ENCODE measurements at regions not wholly inside any gene's neighbourhood (a gene's known extent, or its start where the extent isn't known, plus 50 kb on each side); places are given as distances from the start of the nearest gene placed in this dataset.

DNA sequence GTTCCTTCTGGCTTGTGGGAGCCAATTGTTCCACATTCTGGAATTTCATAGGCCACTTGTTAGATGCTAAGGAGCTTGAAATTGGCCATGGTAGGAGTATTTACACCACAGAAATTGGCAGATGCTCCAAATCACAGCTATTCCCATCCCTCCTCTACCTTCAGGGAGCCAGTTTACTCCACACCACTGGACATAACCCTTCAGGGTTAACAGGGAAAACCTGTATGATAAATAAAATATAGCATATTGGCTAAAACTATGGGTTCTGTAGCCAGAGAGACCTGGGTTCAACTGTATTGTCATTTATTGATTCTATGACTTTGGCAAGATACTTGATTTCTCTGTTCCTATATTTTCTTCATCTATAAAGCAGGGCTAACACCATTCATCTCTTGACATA lies 384.2 kb upstream of the PROK2 start:
- H2AFZ ChIP-seq = no peak overlapping the region
- H3K9me3 ChIP-seq (ENCODE audit: insufficient read depth, low read depth) = no peaks in the 10 kb centered on the region
- intact Hi-C loops (cut with micrococcal nuclease; ENCODE audit: unreplicated experiment) = no loop called here
- no peak overlapping the region for H3K4me3 ChIP-seq
- H3K27me3 ChIP-seq (ENCODE audit: insufficient read depth, low read depth) = no peaks in the 10 kb centered on the region
- H3K79me2 ChIP-seq (ENCODE audit: low read depth) = no peaks in the 10 kb centered on the region
- no peaks in the 10 kb centered on the region for H4K20me1 ChIP-seq (ENCODE audit: insufficient read depth)
- H3K4me2 ChIP-seq = no peak overlapping the region
- no TSS peak for BruUV-seq (replicated peaks)
- no peaks in the 10 kb centered on the region for H3K9me2 ChIP-seq (ENCODE audit: insufficient read depth)
- H3F3A ChIP-seq (ENCODE audit: insufficient read depth, low read depth) = no peaks in the 10 kb centered on the region
- H3K4me1 ChIP-seq (replicated peaks; ENCODE audit: insufficient read depth) = no peaks in the 10 kb centered on the region
- no peak for TF ChIP-seq EZH2 (IDR thresholded peaks at IDR 0.05; ENCODE audit: low read depth)
- TF ChIP-seq, protein P1, sequence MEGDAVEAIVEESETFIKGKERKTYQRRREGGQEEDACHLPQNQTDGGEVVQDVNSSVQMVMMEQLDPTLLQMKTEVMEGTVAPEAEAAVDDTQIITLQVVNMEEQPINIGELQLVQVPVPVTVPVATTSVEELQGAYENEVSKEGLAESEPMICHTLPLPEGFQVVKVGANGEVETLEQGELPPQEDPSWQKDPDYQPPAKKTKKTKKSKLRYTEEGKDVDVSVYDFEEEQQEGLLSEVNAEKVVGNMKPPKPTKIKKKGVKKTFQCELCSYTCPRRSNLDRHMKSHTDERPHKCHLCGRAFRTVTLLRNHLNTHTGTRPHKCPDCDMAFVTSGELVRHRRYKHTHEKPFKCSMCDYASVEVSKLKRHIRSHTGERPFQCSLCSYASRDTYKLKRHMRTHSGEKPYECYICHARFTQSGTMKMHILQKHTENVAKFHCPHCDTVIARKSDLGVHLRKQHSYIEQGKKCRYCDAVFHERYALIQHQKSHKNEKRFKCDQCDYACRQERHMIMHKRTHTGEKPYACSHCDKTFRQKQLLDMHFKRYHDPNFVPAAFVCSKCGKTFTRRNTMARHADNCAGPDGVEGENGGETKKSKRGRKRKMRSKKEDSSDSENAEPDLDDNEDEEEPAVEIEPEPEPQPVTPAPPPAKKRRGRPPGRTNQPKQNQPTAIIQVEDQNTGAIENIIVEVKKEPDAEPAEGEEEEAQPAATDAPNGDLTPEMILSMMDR (conservative IDR thresholded peaks at IDR 0.05) = no peak
- H3K36me3 ChIP-seq (ENCODE audit: low read depth) = no peaks in the 10 kb centered on the region
- DNase-seq = no peak
- ChIA-PET POLR2A (ENCODE audit: unreplicated experiment) (no interaction called here), CTCF (no interaction called here)
- H3K27ac ChIP-seq = no peak overlapping the region

DNA sequence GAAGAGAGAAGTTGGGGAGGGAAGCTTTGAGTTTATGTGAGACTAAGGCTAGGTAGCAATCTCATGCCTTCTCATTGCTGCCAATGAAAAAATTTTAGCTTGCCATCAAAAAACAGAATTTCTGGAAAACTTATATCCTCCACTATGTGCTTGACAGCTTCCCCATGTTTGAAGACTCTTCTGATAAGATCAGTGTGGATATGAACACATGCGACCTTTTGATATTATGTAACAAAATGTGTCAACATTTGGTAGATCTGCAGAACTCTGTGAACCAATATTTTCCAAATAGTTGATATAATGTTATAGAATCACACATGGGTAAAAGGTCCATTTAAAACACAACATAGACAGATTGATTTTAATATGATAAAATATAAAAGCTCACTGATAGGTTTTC lies 380.9 kb upstream of the PROK2 start:
- H3K27ac ChIP-seq = no peak overlapping the region
- H3K4me3 ChIP-seq = no peak overlapping the region
- intact Hi-C loops (cut with micrococcal nuclease; ENCODE audit: unreplicated experiment) = no loop called here
- H3K9me3 ChIP-seq (ENCODE audit: insufficient read depth, low read depth) = no peaks in the 10 kb centered on the region
- no TSS peak for BruUV-seq (replicated peaks)
- no peaks in the 10 kb centered on the region for H3K79me2 ChIP-seq (ENCODE audit: low read depth)
- H3K9me2 ChIP-seq (ENCODE audit: insufficient read depth) = no peaks in the 10 kb centered on the region
- H3K27me3 ChIP-seq (ENCODE audit: insufficient read depth, low read depth) = no peaks in the 10 kb centered on the region
- H2AFZ ChIP-seq = no peak overlapping the region
- ChIA-PET CTCF (no interaction called here), POLR2A (ENCODE audit: unreplicated experiment) (no interaction called here)
- no peaks in the 10 kb centered on the region for H3K4me1 ChIP-seq (replicated peaks; ENCODE audit: insufficient read depth)
- no peaks in the 10 kb centered on the region for H3F3A ChIP-seq (ENCODE audit: insufficient read depth, low read depth)
- no peaks in the 10 kb centered on the region for H3K36me3 ChIP-seq (ENCODE audit: low read depth)
- no peaks in the 10 kb centered on the region for H4K20me1 ChIP-seq (ENCODE audit: insufficient read depth)
- no peak for DNase-seq
- H3K4me2 ChIP-seq = no peak overlapping the region
- TF ChIP-seq EZH2 (IDR thresholded peaks at IDR 0.05; ENCODE audit: low read depth) = no peak
- TF ChIP-seq, protein P1 (conservative IDR thresholded peaks at IDR 0.05) = no peak

DNA sequence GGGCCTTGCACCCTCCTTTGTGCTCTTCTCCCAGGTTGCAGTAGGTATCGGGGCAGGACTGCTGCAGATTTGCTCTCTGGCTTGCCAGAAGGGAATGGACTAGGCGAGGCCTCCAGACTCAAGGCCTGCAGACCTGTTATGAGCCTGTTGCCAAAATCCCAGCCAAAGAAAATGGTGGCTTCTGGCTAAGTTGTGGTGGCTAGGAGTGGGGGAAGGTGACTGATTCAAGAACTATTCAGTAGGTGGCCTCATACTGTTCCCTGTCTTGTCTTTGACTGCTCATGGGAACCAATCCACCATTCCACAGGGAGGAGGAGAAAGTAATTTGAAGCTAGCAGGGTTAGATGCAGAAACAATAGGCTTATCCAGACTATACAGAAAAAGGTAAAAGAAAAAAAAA lies 380.4 kb upstream of the PROK2 start:
- intact Hi-C loops (cut with micrococcal nuclease; ENCODE audit: unreplicated experiment) = no loop called here
- no peaks in the 10 kb centered on the region for H3K4me1 ChIP-seq (replicated peaks; ENCODE audit: insufficient read depth)
- BruUV-seq (replicated peaks) = no TSS peak
- H3K79me2 ChIP-seq (ENCODE audit: low read depth) = no peaks in the 10 kb centered on the region
- H2AFZ ChIP-seq = no peak overlapping the region
- H3K36me3 ChIP-seq (ENCODE audit: low read depth) = no peaks in the 10 kb centered on the region
- TF ChIP-seq, protein P1 (conservative IDR thresholded peaks at IDR 0.05) = no peak
- no peak for TF ChIP-seq EZH2 (IDR thresholded peaks at IDR 0.05; ENCODE audit: low read depth)
- no peaks in the 10 kb centered on the region for H3K9me2 ChIP-seq (ENCODE audit: insufficient read depth)
- H3K27me3 ChIP-seq (ENCODE audit: insufficient read depth, low read depth) = 0 out of 2 replicates have a peak, but pooled peaks cover 1% of the 10 kb centered on the region
- no peak for DNase-seq
- ChIA-PET CTCF (no interaction called here), POLR2A (ENCODE audit: unreplicated experiment) (no interaction called here)
- H3K9me3 ChIP-seq (ENCODE audit: insufficient read depth, low read depth) = no peaks in the 10 kb centered on the region
- no peaks in the 10 kb centered on the region for H3F3A ChIP-seq (ENCODE audit: insufficient read depth, low read depth)
- no peaks in the 10 kb centered on the region for H4K20me1 ChIP-seq (ENCODE audit: insufficient read depth)
- H3K4me3 ChIP-seq = no peak overlapping the region
- H3K4me2 ChIP-seq = no peak overlapping the region
- no peak overlapping the region for H3K27ac ChIP-seq
